ENCODE measurements at regions not wholly inside any gene's neighbourhood (a gene's known extent, or its start where the extent isn't known, plus 50 kb on each side); places are given as distances from the start of the nearest gene placed in this dataset.

- H3K9me3 Mint-ChIP-seq: no peaks in the 10 kb centered on the region
- no peaks in the 10 kb centered on the region for H3K4me1 Mint-ChIP-seq (ENCODE audit: low read depth)
- ATAC-seq (no peak), DNase-seq (no peak)
- no peak overlapping the region for H3K4me3 Mint-ChIP-seq
- H3K27me3 Mint-ChIP-seq (ENCODE audit: low read depth): no peaks in the 10 kb centered on the region
- H3K36me3 Mint-ChIP-seq (ENCODE audit: insufficient read depth): no peaks in the 10 kb centered on the region
These were observed 1516.4 kb downstream of the EFNA5 start for GRCh38 chr5:106154280-106154716.

- DNase-seq: no peak
- H3K4me1 Mint-ChIP-seq (ENCODE audit: low read depth): no peaks in the 10 kb centered on the region
- H3K27me3 Mint-ChIP-seq (ENCODE audit: low read depth): no peaks in the 10 kb centered on the region
- no peak overlapping the region for H3K4me3 Mint-ChIP-seq
- H3K36me3 Mint-ChIP-seq (ENCODE audit: insufficient read depth): no peaks in the 10 kb centered on the region
- H3K9me3 Mint-ChIP-seq: no peaks in the 10 kb centered on the region
- ATAC-seq: no peak
These were observed 1518.2 kb downstream of the EFNA5 start for GRCh38 chr5:106152569-106152968.

GRCh38 chr5:106142116-106142515, 1528.6 kb downstream of the EFNA5 start:
- Mint-ChIP-seq H3K4me3 (no peak overlapping the region), H3K36me3 (ENCODE audit: insufficient read depth) (no peaks in the 10 kb centered on the region), H3K27me3 (ENCODE audit: low read depth) (no peaks in the 10 kb centered on the region), H3K4me1 (ENCODE audit: low read depth) (no peaks in the 10 kb centered on the region), H3K9me3 (peaks cover 15% of the 10 kb centered on the region)
- ATAC-seq (no peak), DNase-seq (no peak)

GRCh38 chr5:106140101-106140500, 1530.6 kb downstream of the EFNA5 start:
- ATAC-seq: no peak
- peaks cover 10% of the 10 kb centered on the region for H3K9me3 Mint-ChIP-seq

GRCh38 chr5:106136061-106136460, 1534.7 kb downstream of the EFNA5 start:
- DNase-seq (no peak), ATAC-seq (no peak)
- H3K4me1 Mint-ChIP-seq (ENCODE audit: low read depth): no peaks in the 10 kb centered on the region
- H3K4me3 Mint-ChIP-seq: no peak overlapping the region
- no peaks in the 10 kb centered on the region for H3K36me3 Mint-ChIP-seq (ENCODE audit: insufficient read depth)
- peaks cover 2% of the 10 kb centered on the region for H3K9me3 Mint-ChIP-seq
- H3K27me3 Mint-ChIP-seq (ENCODE audit: low read depth): no peaks in the 10 kb centered on the region

More at GRCh38 chr5:106140101-106140500, 1530.6 kb downstream of the EFNA5 start:
- Mint-ChIP-seq H3K4me1 (ENCODE audit: low read depth) (no peaks in the 10 kb centered on the region), H3K27me3 (ENCODE audit: low read depth) (no peaks in the 10 kb centered on the region), H3K36me3 (ENCODE audit: insufficient read depth) (no peaks in the 10 kb centered on the region), H3K4me3 (no peak overlapping the region)
- no peak for DNase-seq

- Mint-ChIP-seq H3K9me3 (peaks cover 3% of the 10 kb centered on the region), H3K36me3 (ENCODE audit: insufficient read depth) (no peaks in the 10 kb centered on the region), H3K27me3 (ENCODE audit: low read depth) (no peaks in the 10 kb centered on the region), H3K4me1 (ENCODE audit: low read depth) (no peaks in the 10 kb centered on the region), H3K4me3 (no peak overlapping the region)
- ATAC-seq (no peak), DNase-seq (no peak)
These were observed 1535.3 kb downstream of the EFNA5 start for GRCh38 chr5:106135473-106135872.

GRCh38 chr5:106134549-106134948, 1536.2 kb downstream of the EFNA5 start:
- no peaks in the 10 kb centered on the region for H3K36me3 Mint-ChIP-seq (ENCODE audit: insufficient read depth)
- no peaks in the 10 kb centered on the region for H3K4me1 Mint-ChIP-seq (ENCODE audit: low read depth)
- no peak for DNase-seq
- peaks cover 3% of the 10 kb centered on the region for H3K9me3 Mint-ChIP-seq
- ATAC-seq: no peak
- H3K27me3 Mint-ChIP-seq (ENCODE audit: low read depth): no peaks in the 10 kb centered on the region
- H3K4me3 Mint-ChIP-seq: no peak overlapping the region

- Mint-ChIP-seq H3K36me3 (ENCODE audit: insufficient read depth) (no peaks in the 10 kb centered on the region), H3K27me3 (ENCODE audit: low read depth) (no peaks in the 10 kb centered on the region), H3K4me1 (ENCODE audit: low read depth) (no peaks in the 10 kb centered on the region), H3K4me3 (no peak overlapping the region), H3K9me3 (peaks cover 6% of the 10 kb centered on the region)
- ATAC-seq: no peak
- no peak for DNase-seq
These were observed 1542.8 kb downstream of the EFNA5 start for GRCh38 chr5:106127985-106128384.

GRCh38 chr5:106127341-106127781, 1543.4 kb downstream of the EFNA5 start:
- no peak for ATAC-seq
- no peaks in the 10 kb centered on the region for H3K36me3 Mint-ChIP-seq (ENCODE audit: insufficient read depth)

GRCh38 chr5:106121972-106122605, 1548.6 kb downstream of the EFNA5 start:
- DNase-seq (no peak), ATAC-seq (no peak)
- no peak overlapping the region for H3K4me3 Mint-ChIP-seq
- H3K27me3 Mint-ChIP-seq (ENCODE audit: low read depth): no peaks in the 10 kb centered on the region
- H3K36me3 Mint-ChIP-seq (ENCODE audit: insufficient read depth): no peaks in the 10 kb centered on the region
- peaks cover 4% of the 10 kb centered on the region for H3K9me3 Mint-ChIP-seq
- H3K4me1 Mint-ChIP-seq (ENCODE audit: low read depth): no peaks in the 10 kb centered on the region

More at GRCh38 chr5:106127341-106127781, 1543.4 kb downstream of the EFNA5 start:
- Mint-ChIP-seq H3K4me3 (no peak overlapping the region), H3K27me3 (ENCODE audit: low read depth) (no peaks in the 10 kb centered on the region), H3K4me1 (ENCODE audit: low read depth) (no peaks in the 10 kb centered on the region), H3K9me3 (peaks cover 6% of the 10 kb centered on the region)
- no peak for DNase-seq

GRCh38 chr5:106116682-106117081, 1554.1 kb downstream of the EFNA5 start:
- ATAC-seq (no peak), DNase-seq (no peak)

GRCh38 chr5:106113922-106114321, 1556.8 kb downstream of the EFNA5 start:
- Mint-ChIP-seq H3K36me3 (ENCODE audit: insufficient read depth) (no peaks in the 10 kb centered on the region), H3K4me1 (ENCODE audit: low read depth) (no peaks in the 10 kb centered on the region), H3K27me3 (ENCODE audit: low read depth) (no peaks in the 10 kb centered on the region), H3K4me3 (no peak overlapping the region), H3K9me3 (peaks cover 18% of the 10 kb centered on the region)
- no peak for DNase-seq
- no peak for ATAC-seq

More at GRCh38 chr5:106116682-106117081, 1554.1 kb downstream of the EFNA5 start:
- no peaks in the 10 kb centered on the region for H3K4me1 Mint-ChIP-seq (ENCODE audit: low read depth)
- no peaks in the 10 kb centered on the region for H3K36me3 Mint-ChIP-seq (ENCODE audit: insufficient read depth)
- no peak overlapping the region for H3K4me3 Mint-ChIP-seq
- H3K9me3 Mint-ChIP-seq: peaks cover 18% of the 10 kb centered on the region
- no peaks in the 10 kb centered on the region for H3K27me3 Mint-ChIP-seq (ENCODE audit: low read depth)

- no peak for DNase-seq
- H3K4me3 Mint-ChIP-seq: no peak overlapping the region
- ATAC-seq: no peak
- peaks cover 8% of the 10 kb centered on the region for H3K9me3 Mint-ChIP-seq
- no peaks in the 10 kb centered on the region for H3K4me1 Mint-ChIP-seq (ENCODE audit: low read depth)
- no peaks in the 10 kb centered on the region for H3K27me3 Mint-ChIP-seq (ENCODE audit: low read depth)
- H3K36me3 Mint-ChIP-seq (ENCODE audit: insufficient read depth): no peaks in the 10 kb centered on the region
These were observed 1564.4 kb downstream of the EFNA5 start for GRCh38 chr5:106106384-106106783.

- H3K4me3 Mint-ChIP-seq: no peak overlapping the region
- ATAC-seq: no peak
- H3K36me3 Mint-ChIP-seq (ENCODE audit: insufficient read depth): no peaks in the 10 kb centered on the region
These were observed 1573.4 kb downstream of the EFNA5 start for GRCh38 chr5:106097340-106097739.

GRCh38 chr5:106094839-106095238, 1575.9 kb downstream of the EFNA5 start:
- Mint-ChIP-seq H3K4me3 (no peak overlapping the region), H3K36me3 (ENCODE audit: insufficient read depth) (no peaks in the 10 kb centered on the region), H3K9me3 (peaks cover 11% of the 10 kb centered on the region), H3K4me1 (ENCODE audit: low read depth) (no peaks in the 10 kb centered on the region), H3K27me3 (ENCODE audit: low read depth) (no peaks in the 10 kb centered on the region)
- no peak for DNase-seq
- no peak for ATAC-seq

More at GRCh38 chr5:106097340-106097739, 1573.4 kb downstream of the EFNA5 start:
- Mint-ChIP-seq H3K4me1 (ENCODE audit: low read depth) (no peaks in the 10 kb centered on the region), H3K27me3 (ENCODE audit: low read depth) (no peaks in the 10 kb centered on the region), H3K9me3 (peaks cover 14% of the 10 kb centered on the region)
- DNase-seq: no peak
